Islet of Langerhans (tissue), 1 donor: ENCODE measurements at regions not wholly inside any gene's neighbourhood (a gene's known extent, or its start where the extent isn't known, plus 50 kb on each side); places are given as distances from the start of the nearest gene placed in this dataset.
"Not testable (repeated sequence)": the region's sequence is repeated elsewhere in the genome, so short reads cannot be mapped to it uniquely, and the experiment has no call there.

ENCODE experiments used
- FAIRE-seq: peaks from one replicate; lab custom pipeline; 2011; peaks lifted over from hg19 to GRCh38; lab: Jason Lieb, UNC

DNA sequence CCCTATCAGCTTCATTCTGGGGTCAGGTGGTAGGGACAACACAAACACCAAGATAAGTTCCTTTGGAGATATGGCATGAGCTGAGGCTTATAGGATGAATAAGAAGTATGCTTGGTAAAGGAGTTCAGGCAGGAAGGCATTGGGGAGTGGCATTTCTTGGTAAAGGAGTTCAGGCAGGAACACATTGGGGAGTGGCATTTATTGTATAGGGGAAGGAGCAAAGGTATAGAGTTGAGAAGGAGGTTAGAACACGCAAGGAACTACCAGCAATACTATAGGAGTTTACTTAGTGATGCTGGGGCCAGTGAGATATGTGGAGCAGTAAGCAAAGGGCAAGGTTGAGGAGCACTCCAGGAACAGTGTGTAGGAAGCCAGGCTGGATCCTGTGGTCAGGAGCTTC is 625.9 kb downstream of the TTLL7 start:
- not testable (repeated sequence) for FAIRE-seq

DNA sequence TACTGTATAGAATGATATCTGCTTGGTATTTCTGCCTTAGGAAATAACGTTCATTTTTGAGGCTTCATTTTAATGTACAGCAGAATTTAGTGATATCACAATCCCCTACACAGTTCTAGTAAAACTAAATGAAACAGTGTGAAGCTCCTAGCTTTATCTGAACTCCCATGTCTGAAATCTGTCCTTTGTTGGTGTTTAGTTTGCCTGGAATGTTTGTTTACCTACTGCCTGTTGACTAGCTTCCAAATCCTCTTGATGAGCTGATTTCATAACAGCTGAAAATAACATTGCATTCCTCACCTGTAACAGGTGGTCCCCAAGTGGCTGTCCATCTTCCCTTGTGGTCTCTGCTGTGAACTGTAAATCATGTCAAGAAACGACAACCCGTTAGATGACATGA is 629.1 kb downstream of the TTLL7 start:
- FAIRE-seq = not testable (repeated sequence)

DNA sequence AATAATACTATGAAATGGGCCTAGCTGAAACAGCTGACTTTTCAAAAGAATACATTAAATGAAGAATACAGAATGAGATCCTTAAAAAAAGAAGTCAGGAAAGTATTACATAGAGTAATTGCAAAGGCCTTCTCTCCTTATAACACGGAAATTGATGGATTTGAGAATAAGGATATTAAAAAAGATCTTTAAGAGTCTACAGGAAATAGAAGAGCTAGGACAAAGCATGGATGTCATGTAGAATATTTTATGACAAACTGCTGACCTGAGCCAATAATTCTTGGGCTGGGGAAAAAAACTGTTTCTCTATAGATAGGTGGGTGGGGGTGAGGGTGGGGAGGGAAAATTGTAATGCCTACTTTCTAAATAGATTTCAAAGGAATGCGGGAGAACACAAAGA is 633.6 kb downstream of the TTLL7 start:
- not testable (repeated sequence) for FAIRE-seq

DNA sequence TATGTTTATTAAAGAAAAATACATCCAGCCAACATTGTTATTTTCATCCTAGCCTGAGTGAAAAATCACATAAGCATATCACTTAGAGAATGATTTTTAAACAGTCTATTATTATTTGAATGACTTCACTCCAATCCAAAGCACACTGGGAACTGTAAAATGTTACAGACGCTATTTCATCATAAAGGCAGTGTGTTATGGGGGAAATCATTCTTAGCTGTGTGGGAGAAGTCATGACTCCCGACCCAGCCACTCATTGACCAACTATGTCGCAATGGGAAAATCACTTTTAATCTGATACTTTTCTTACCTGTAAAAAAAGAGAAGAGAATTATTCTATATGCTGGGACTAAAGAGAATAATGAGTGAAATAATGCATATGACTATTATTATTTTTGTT is 653.6 kb downstream of the TTLL7 start:
- FAIRE-seq = not testable (repeated sequence)

DNA sequence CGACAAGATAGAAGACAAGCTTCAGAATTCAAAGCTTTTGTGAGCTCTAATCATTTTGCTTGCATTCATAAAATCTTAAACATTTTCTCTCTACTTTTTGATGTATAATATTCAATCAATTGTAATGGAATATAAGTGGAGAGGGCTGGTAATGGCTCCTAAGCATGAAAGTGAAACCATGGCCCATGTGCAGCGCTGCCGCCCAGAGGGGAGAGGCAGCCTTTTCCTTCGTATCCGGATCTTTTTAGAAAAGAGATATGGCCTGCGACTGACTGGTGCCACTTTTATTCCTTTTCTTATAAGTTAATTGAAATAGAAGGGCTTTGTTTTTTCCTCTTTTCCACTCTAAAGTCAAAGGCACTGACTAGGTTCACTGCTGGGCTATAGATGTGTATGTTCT is 655.2 kb downstream of the TTLL7 start:
- not testable (repeated sequence) for FAIRE-seq

DNA sequence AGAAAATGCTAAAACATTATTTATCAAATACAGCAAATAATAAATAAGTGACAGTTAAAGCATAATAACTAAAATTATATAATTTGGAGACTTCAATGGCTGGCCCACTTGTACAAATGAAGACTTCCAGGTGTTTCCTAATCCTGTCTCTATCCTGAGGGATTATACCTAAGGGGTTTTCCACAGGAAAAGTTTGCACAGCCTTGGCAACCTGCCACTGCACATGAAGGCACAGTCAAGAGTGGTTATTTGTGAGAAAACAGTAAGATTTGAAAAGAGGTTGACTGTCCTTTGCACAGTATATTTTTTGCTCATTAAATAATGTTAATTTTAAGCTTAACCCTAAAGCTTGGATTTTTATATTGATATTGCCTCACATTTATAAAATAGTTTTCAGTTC is 655.9 kb downstream of the TTLL7 start:
- peak; percentile 49 for FAIRE-seq

DNA sequence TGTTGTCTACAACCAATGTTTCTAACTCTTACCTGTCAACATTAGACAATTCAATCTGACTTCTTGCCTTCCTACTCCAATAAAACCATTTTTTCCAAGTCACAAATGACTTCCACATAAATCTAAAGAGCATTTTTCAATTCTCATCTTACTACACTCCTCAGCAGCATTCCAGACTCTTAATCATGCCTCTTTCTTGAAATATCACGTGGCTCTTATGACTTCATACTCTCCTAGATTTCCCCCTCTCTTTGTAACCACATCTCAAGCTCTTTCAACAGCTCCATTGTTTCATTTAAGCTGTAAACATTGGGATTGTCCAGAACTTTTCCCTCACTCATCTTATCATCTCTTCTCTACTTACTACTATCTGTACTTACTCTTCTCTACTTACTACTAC is 666.6 kb downstream of the TTLL7 start:
- not testable (repeated sequence) for FAIRE-seq

DNA sequence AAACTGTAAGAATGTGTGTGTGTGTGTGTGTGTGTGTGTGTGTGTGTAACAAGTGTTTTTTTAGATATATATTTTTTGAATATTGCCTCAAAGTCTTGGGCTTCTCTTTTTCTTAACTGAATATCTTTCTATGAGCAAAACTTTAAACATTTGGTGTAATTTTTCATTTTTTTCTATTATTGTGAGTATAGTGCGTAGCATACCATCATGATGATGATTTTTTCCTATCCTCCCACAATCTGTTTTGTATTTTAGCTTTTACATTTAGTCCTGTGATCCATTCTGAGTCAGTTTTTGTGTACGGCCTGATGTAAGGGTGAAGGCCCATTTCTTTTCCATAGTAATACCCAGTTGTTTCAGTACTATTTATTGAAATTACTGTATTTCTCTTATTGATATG is 680.6 kb downstream of the TTLL7 start:
- no peak for FAIRE-seq

DNA sequence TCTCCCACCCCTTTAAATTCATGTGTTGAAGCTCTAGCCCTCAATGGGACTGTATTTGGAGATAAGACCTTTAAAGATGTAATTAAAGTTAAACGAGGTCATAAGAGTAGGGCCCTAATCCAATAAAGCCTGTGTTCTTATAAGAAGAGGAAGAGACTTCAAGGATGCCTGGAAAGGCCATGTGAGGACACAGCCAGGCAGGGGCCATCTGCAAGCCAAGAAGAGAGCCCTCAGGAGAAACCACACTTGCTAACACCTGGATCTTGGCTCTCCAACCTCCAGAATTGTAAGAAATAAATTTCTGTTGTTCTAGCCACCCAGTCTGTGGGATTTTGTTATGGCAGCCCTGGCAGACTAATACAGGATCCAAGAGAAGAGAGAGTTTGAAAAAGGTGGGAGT is 683.5 kb downstream of the TTLL7 start:
- not testable (repeated sequence) for FAIRE-seq

DNA sequence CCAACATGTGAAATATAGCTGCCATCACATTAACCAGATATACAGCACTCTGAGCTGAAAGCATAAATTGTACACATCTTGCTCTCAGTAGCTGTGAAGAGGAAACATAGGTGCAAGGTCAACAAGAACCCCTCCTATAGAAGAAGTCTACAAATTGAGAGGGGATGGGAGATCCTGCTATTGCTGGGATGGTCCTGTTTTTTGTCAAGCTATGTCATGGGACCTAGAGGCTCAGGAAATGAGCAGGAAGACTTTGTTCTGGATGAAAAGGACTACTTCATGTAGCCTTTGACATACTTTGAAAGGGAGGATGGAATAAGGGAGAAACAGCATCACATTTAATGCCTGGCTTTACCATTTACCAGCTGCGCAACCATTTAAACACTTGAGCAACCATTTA is 688.8 kb downstream of the TTLL7 start:
- FAIRE-seq = not testable (repeated sequence)

DNA sequence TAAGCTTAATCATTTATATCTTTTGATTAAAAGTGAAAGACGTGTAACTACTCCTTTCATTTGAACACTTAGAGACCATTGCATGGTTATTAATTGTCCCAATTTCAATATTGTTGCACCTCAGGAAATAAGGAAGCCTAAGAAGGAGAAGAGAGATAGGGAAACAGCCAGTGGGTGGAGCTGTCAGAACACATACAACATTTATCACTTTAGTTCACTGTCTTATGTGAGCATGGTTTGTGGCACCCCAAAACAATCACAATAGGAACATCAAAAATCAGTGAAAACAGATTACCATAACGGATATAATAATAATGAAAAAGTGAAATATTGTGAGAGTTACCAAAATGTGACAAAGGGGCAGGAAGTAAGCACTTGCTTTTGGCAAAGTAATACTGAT is 689.9 kb downstream of the TTLL7 start:
- FAIRE-seq = not testable (repeated sequence)

DNA sequence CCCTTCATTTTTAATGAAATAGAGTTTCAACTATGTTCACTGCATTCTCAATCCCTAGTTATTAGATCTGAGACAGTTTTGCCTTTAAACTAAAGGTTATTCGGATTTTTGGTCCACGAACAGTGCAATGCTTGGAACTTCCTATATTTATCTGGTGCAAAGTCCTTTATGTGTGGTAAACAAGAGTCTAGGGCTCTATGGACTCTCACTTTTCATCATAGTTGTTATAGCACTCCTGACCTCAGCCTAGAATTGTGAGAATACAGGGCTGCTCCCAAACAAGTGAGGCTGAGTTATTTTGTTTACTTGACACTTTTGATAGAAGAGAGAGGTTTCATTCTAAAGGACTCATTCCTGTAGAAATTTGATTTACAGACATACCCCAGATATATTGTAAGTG is 692.1 kb downstream of the TTLL7 start:
- not testable (repeated sequence) for FAIRE-seq

DNA sequence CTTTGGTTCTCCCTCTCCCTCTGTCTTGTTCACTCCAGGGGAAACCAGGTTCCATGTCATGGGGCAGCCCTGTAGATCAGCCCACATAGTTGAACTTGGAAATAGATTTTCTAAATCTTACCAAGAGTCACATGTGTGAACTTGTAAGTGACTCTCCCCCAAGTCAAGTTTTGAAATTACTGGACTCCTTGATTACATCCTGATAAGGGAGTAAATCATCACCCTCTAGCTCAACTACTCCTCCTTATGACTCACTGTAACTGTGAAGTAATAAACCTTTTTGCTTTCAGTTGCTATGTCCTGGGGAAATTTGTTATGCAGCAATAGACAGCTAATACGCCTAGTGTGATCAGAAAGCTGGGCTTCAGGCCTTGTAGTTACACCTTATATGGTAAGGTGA is 703.3 kb downstream of the TTLL7 start:
- not testable (repeated sequence) for FAIRE-seq

DNA sequence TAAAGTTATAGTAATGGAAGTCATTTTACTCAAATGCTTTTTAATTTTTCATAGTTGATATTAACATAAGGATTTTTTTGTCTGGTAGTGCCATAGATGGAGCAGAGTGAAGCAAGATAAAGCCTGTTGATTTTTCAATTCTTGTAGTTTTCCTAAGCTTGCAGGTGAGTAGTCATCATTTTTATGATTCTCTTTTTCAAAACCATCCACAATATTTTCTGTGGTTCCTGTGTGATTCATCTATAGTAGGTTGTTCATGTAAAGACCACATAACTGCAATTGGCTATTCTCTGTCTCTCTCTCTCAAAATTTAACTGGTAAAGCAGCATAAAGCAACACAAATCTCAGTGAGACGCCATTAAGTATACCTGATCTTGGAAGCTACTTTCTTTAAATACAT is 711.5 kb downstream of the TTLL7 start:
- not testable (repeated sequence) for FAIRE-seq

DNA sequence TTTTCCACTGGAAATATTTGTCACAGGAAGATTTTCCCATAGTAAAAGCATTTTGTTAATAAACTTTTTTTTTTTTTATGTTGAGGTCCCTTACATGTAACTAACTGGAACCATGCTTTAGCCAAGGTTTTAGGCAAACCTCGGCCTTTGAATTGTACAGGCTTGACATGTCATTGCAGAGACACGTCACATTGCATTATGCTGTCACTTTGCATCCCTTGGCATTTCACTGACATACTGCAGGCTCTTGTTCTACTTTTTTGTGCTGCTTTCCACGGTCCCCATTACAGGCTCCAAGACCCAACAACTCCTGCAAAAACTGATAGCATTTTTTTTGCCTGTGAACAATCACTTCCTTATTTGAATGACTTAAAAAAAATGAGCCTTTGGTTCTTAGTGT is 724.3 kb downstream of the TTLL7 start:
- FAIRE-seq = not testable (repeated sequence)

DNA sequence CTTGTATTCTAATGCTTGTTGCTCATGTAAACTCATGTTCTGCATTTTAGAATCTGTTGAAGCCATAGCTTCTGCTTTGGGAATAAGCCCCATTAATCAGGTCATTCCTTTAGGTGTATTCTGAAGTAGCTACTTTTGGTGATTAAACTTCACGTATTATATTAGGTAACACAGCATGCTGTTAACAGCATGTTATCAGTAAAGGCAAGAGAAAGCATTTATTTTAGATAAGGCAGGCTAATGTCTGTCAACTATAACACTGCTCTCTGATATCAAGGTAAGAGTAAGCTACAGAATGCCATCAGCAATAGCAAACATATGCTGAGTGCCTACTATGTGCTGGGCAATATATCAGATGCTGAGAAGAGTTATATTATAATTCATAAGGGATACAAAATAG is 726.4 kb downstream of the TTLL7 start:
- peak; percentile 60 for FAIRE-seq

DNA sequence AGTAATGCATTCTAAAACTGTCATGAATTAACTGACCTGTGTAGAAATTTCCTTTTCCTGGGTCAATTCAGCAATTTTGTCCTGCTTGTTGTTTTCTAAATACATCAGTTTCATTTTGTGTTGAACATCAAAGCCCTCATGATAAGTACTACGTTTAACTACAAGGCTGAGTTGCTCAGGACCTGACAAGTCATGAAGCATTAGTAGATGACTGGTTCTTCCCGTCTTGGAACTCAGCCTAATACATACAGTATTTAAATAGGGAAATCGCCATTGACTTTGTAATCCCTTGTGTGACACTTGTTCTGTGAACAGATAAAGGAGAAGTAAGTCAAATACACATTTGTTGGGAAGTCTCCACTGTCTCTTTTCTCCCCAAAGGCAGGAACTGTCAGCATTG is 727.1 kb downstream of the TTLL7 start:
- FAIRE-seq = peak; percentile 85

DNA sequence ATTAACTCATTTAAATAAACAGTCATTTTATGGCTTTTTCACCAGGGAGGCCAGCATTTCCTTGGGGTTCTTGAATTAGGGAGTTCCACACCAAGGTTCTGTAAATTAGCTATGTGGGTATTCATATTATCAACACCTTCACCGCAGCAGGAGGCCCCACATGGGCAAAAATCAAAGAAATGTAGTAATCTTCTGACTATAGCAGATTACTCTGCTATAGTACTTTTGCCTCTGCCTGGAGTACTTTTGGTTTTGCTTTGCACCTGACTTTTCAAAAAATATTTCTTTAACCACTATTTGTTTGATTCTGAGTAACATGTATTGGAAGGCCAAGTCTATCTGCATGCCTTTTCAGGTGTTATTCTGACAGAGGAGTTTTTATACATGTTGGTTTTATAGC is 728.1 kb downstream of the TTLL7 start:
- not testable (repeated sequence) for FAIRE-seq

DNA sequence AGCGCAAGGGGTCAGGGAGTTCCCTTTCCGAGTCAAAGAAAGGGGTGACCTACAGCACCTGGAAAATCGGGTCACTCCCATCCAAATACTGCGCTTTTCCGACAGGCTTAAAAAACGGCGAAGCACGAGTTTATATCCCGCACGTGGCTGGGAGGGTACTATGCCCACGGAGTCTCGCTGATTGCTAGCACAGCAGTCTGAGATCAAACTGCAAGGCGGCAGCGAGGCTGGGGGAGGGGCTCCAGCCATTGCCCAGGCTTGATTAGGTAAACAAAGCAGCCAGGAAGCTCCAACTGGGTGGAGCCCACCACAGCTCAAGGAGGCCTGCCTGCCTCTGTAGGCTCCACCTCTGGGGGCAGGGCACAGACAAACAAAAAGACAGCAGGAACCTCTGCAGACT is 735.1 kb downstream of the TTLL7 start:
- not testable (repeated sequence) for FAIRE-seq

DNA sequence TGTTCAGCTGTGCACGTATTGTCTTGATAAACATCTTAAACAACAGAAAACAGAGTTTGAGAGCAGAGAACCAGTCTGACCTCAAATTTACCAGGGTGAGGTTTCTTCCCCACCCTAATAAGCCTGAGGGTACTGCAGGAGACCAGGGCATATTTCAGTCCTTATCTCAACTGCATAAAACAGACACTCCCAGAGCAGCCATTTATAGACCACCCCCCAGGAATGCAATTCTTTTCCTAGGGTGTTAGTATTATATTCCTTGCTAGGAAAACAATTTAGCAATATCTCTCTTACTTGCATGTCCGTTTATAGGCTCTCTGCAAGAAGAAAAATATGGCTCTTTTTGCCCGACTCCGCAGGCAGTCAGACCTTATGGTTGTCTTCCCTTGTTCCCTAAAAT is 747.2 kb downstream of the TTLL7 start:
- not testable (repeated sequence) for FAIRE-seq

DNA sequence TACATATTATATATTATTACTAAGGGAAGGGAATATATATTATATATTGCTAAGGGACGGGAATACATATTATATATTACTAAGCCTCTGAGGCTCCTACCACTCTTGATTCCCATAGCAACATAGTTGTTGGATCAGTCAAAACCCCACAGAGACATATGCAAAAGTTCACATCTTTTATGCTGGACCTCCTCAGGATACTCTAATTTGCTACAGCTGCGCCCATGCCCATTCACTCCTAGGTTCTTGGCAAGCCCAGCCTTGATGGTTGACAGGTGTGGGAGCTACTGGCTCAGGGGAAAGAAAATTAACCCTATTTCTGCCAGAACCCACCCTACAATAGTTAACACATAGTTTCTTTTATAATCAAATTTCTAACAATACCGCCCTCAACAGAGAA is 752.2 kb downstream of the TTLL7 start:
- FAIRE-seq = not testable (repeated sequence)

DNA sequence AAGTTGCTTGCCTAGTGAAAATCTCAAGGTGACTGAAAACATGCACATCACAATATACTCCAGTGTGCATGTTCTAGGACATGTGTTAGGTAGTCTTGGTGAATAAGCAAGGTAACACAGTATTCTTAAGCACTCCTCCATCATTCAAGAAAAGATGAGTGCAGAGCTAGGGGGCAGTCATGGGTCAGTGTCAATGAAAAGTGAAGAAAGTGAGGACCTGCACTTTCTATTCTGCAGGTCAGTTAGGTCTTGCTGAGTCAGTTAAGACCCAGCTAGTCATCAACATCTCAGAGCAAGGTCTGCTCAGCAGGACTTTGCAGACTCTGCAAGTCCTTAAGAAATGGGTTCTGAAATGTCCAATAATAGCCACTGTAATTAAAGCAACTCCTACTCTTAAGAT is 754.1 kb downstream of the TTLL7 start:
- FAIRE-seq = not testable (repeated sequence)

DNA sequence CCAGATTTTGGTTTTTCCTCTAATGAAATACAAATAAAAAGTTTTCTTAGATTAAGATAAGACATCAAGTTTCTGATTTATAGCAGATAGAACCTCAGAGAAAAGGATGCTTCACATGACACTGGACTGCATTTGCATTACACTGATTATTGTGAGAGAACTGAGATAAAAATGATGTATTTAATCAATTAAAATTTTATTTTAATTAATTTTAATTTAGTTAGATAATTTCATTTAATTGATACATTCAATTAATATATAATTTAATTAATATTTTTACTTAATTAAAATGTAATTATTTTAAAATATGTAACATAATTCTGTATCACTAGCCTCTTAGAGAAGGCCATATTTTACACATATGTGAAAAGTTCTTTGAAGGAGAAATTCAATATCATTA is 759.4 kb downstream of the TTLL7 start:
- peak; percentile 90 for FAIRE-seq

DNA sequence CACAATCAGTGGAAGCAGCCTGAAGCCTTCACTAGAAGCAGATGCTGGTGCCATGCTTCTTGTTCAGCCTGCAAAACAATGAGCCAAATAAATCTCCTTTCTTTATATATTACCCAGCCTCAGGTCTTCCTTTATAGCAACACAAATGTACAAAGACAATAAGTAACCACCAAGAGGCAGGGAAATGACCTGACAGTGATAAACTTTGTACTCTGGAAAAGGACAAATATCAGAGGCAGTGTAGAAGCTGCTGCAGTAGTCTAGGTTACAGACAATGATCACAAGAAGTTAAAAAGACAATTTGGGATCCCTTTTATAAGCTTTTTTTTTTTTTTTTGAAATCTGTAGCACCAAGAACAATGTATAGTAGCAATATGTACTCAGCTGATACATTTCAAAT is 760.3 kb downstream of the TTLL7 start:
- peak; percentile 80 for FAIRE-seq

DNA sequence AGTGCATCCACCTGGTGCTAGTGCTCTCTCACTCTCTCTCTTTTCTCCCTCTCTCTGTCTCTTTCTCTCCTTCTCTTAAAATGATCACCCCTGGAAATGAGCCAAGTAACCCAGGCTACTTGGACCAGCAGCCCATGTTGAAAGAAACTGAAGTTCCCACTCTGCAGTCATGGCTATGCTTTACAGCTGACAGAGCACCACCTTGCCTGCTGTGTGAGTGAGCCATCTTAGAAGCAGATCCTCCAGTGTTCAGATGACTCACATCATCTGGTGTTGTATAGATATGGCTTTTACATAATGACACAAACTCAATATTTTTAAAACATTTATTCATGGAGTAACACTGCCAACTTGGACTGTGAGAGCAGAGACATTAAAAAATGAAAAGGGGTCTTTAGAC is 779.1 kb downstream of the TTLL7 start:
- not testable (repeated sequence) for FAIRE-seq
